Mammary epithelial cell (primary cell): ENCODE measurements at regions not wholly inside any gene's neighbourhood (a gene's known extent, or its start where the extent isn't known, plus 50 kb on each side); places are given as distances from the start of the nearest gene placed in this dataset.

Experiments used
- EZH2 ChIP-seq: IDR thresholded peaks from 2 replicates; pipeline ENCODE4 v1.6.1; 2012; ENCODE audit warnings: low read length, inconsistent platforms, borderline replicate concordance
- TF ChIP-seq, protein P1 (sequence below), 2 donors: IDR thresholded peaks in 1 of 2; conservative IDR thresholded peaks in 1 of 2; 2 replicates each; pipeline ENCODE4 v1.5.1; 2011 to 2012; ENCODE audit warnings: inconsistent platforms in 2 of 2, low read length in 2 of 2, mild to moderate bottlenecking in 2 of 2, control low read depth in 1 of 2, low read depth in 1 of 2; ENCODE audit not compliant: insufficient read depth in 1 of 2; ENCODE audit errors: extremely low read depth in 1 of 2

DNA sequence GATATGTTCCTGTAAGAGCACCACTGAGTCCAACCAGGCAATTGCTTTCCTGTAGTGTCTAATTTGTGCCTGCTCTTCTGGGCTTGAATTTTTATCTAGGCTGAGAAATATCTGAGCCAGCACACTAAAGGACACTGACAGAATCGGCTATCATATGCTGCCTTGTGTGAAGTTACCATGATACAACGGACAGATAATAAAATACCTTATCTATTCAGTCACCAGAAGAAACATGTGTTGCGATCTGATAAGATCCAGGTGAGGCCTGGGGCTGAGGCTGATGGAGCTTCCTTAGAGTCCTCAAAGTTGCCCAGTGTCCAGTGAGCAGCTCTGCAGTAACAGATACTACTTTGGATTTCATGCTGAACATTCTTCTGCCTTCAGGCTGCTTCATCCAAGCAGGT is 111.8 kb downstream of the ZNF518B start:
- no peak for TF ChIP-seq EZH2
- TF ChIP-seq, protein P1, sequence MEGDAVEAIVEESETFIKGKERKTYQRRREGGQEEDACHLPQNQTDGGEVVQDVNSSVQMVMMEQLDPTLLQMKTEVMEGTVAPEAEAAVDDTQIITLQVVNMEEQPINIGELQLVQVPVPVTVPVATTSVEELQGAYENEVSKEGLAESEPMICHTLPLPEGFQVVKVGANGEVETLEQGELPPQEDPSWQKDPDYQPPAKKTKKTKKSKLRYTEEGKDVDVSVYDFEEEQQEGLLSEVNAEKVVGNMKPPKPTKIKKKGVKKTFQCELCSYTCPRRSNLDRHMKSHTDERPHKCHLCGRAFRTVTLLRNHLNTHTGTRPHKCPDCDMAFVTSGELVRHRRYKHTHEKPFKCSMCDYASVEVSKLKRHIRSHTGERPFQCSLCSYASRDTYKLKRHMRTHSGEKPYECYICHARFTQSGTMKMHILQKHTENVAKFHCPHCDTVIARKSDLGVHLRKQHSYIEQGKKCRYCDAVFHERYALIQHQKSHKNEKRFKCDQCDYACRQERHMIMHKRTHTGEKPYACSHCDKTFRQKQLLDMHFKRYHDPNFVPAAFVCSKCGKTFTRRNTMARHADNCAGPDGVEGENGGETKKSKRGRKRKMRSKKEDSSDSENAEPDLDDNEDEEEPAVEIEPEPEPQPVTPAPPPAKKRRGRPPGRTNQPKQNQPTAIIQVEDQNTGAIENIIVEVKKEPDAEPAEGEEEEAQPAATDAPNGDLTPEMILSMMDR (conservative IDR thresholded peaks at IDR 0.05 in 1 of 2, IDR thresholded peaks at IDR 0.05 in 1 of 2; ENCODE audit: extremely low read depth in 1 of 2, insufficient read depth in 1 of 2, low read depth in 1 of 2, low read length in 2 of 2), result no peak
